ENCODE measurements at regions not wholly inside any gene's neighbourhood (a gene's known extent, or its start where the extent isn't known, plus 50 kb on each side); places are given as distances from the start of the nearest gene placed in this dataset.
"Not testable (repeated sequence)": the region's sequence is repeated elsewhere in the genome, so short reads cannot be mapped to it uniquely, and the experiment has no call there.

DNA sequence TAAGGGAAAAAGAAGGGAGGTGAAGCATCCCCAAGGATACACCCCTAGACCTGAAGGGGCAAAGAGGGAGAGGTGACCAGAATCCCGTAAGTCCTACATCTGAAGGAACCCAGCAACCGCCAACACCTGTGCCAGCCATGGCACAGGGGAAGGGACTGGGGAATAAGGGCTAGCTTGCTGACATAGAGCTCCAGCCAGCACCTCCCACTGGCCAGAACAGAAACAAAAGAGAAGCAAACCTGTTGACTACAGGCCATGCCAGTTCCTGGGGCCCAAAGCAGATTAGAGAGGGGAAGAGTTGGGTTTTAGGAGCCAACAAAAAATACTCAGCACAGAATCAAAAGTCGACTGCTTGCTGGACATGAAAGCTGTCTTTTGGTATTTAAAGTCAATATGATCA lies 244.6 kb downstream of the SUCLG1 start:
- DNase-seq (ENCODE audit: low read depth) = no peak

DNA sequence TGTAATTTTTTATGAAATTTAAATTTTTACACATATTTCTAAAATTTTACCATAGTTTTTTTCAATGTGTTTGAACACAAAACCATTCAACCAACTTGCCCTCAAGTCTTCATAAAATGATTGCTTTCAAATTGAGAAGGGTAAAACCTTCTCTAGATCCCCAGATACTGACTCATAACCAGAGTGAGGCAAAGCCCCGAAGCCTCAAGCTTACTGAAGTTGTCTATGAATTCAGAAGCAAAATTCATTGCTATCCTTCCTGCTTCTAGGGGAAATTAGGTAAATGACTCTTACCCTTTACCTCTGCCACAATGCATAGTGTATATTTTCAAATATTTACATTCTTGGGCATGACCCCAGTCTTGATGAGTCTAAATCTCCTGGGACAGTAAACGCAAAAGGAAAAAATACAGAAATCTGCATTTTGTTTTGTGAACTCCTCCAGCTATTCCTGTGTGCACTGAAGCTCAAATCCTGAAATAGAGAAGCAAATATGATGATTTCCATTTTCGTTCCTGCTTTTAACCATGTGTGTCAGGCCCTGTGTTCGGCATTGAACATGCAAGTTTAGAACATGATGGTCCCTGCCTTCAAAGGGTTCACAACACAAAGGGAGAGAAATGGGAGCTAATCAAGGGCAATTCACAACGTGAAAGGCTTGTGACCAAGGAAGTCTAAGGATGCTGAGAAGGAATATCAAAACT lies 246.3 kb downstream of the SUCLG1 start:
- DNase-seq (ENCODE audit: low read depth) = no peak

DNA sequence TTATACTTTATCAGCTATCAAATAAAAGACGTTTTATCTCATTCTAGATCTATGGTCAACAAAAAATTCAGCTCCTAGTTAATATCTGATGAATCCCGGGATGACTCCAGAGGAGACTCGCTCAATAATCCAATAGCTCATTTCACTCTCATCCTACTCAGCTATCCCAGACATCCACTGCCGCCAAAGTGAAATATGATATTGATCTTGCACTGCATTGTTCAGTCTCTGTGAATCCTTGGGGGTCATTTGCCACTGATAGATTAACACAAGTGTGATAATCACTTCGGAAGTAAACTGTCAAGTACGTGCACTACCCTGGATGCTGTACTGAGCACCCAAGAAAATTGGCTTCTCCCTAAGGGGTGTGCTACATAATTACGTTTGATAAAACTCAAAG lies 249.1 kb downstream of the SUCLG1 start:
- DNase-seq (ENCODE audit: low read depth) = no peak

DNA sequence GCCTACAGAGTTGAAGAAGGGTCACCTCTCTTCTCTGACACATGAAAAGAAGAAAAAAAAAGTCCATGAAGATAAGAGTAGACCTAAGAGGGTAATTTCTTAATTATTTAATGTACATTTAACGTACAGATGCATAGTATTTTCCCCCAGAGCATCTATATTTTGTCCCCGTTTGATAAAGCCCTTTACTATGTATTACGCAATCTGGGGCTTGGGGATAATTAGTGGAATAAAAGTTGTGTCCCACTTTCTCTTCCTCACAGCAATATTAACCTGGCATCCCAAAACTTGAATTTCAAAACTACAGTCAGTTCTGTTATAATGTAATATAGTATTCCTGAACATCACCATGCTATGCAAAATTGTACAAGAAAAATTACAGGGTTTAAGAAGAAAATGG lies 254.1 kb downstream of the SUCLG1 start:
- DNase-seq (ENCODE audit: low read depth) = no peak

DNA sequence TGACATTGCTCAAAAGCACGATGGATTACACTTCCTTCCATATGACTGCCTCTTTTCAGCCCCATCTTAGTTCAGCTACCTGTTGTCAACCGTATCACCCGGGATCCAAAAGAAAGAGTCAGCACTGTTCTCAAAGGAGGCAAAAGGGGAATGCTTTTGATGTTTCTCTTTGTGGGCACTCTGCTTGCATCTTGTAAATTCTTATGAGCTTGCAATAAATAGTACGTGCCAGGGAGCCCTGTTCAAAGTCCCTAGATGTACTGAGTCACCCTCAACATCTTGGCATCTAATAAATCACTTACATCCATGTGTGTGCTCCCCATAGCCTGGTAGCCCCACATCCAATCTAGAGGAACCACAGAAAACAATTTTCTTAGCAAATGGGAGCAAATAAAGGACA lies 256.9 kb downstream of the SUCLG1 start:
- DNase-seq (ENCODE audit: low read depth) = no peak

DNA sequence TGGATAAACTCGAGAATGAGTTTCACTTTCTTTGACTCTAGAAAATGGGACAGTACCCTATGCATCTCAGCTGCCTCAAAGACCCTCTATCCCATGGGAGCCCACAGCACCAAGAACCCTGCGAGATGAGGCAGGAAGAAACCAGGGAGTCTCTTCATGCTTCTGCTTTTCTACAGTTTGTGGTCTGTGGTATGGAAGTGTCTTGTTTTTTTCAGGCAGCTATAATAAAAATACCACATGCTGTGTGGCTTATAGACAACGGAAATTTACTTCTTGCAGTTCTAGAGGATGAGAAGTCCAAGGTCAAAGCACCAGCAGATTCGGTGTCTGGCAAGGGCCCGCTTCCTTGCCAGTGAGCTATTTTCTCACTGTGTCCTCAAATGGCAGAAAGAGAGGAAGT lies 257.9 kb downstream of the SUCLG1 start:
- no peak for DNase-seq (ENCODE audit: low read depth)

DNA sequence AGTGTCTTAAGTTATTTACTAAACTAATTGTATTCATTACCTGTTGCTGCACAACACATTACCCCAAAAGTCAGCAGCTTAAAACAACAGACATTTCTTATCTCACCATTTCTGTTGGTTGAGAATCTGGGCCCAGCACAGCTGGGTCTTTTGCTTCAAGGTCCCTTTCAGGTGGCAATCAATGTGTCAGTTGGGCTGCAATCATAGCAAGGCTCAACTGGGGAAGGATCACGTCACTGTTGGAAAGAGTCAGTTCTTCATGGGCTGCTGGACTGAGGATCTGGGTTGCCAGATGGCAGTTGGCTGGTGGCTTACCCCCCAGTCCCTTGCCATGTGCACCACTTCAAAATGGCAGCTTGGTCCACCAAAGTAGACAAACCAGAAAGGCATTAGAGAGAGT lies 261.2 kb downstream of the SUCLG1 start:
- no peak for DNase-seq (ENCODE audit: low read depth)

DNA sequence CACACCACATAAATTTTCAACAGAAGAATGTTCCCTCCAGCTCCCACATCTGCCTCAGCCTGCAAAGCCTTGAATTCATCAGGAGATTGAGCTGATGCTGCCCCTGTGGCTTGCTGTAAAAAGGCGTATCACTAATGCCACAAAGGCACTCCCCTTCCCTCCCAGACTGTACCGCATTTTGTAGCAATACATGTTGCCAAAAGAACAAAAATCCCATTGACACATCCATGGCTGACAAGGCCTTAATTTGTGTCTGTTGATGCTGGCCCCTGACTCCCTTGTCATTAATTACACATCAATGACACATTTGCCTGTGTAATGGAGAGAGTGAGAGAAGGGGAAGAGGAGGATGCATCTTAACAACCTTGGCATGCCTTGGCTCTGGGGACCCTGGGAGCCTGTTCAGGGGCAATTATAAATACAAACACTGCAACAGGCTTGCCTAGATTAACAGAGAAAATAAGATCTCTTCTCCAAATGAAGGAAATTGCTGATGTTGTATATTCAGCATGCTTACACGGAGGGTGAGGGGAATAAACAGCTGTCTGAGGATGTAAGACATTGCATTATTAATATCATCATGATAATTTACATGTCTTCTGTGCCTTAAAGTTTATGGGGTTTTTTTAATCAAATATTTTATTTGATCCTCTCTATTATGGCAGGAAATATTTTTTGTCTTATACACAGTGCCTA lies 264.0 kb downstream of the SUCLG1 start:
- no peak for DNase-seq (ENCODE audit: low read depth)

DNA sequence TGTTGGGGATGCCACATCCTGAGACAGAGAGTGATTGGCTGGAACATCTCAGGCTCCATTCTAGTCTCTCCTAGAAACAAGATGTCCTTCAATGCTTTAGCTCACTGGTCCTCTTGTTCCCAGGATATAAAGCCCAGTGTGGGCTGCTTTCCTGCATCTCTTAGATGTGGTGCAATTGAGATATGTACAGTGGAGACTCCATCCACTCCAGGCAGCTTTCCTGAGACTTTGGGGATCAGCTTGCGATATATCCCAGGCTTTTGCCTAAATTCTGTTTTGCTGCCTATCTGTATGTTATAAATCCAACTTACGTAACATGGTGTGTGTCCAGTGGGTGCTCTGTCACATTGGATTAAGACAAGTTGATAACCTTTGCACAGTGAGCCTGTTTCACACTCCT lies 264.9 kb downstream of the SUCLG1 start:
- DNase-seq (ENCODE audit: low read depth) = no peak

DNA sequence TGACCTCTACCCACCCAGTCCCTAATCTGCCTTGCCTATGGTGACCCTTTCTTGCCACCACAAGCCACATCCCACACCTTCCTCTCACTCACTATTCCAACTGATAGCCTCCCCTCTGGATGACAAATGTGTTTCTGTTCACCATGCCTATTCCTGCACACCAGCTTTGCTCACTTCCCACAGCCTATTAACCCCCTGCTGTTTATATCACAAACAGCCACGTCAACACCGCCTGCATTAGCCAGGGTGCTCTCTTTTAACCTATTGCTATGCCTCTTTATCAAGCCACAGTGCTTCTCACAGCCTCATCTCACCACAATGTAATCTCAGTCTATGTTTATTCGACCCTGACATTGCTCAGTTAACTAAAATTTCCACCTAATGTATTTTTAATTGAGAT lies 271.8 kb downstream of the SUCLG1 start:
- DNase-seq (ENCODE audit: low read depth) = no peak

DNA sequence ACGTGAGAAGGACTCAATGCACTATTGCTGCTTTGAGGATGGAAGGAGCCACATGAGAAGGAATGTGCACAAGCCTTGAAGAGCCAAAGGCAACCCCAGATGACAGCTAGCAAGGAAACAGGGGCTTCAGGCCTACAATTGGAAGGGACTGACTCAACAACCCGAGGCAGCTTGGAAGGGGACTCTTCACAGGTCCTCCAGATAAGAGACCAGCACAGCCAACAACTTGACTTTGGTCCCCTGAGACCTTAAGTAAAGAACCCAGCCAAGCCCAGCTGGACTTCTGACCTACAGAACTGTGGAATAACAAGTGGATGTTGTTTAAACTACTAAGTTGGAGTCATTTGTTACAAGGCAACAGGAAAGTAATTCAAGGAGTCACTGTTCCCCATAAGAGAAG lies 277.2 kb downstream of the SUCLG1 start:
- DNase-seq (ENCODE audit: low read depth) = no peak

DNA sequence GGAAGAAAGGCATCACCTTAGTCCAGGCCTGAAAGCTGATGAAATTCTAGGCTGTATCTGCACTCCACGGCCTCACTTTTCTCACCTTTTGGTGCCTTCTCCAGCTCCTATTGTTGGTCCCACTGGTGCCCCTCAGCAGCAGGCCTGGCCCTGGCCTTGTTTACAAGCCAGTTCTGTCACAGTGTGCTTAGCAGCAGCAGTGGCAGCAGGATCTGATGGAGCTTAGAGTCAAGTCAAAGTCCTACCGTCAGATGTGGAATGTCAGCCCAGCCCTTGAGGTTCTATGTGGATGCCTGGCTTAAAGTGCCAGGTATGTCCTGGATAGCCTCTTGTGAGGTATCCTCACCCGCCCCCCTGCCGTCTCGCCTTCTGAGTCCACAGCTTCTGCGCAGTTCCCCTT lies 281.3 kb downstream of the SUCLG1 start:
- DNase-seq (ENCODE audit: low read depth) = no peak

DNA sequence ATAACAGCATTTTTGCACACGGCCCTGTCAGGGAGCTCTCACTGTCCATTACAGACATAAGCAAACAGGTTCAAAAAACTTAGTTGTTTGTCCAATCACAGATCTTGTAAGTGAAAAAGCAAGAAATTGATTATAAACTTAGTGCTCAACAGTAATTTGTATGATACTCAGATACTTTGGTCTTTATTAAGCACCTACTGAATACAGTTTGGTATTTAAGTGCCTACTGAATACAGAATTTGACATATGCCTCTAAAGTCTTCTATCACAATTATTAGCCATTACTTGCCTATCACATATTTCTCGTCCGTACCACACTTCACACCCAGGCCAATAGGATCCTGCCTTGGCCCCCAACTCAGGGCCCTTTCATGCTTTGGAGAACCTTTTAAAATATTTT lies 283.1 kb downstream of the SUCLG1 start:
- DNase-seq (ENCODE audit: low read depth) = no peak

DNA sequence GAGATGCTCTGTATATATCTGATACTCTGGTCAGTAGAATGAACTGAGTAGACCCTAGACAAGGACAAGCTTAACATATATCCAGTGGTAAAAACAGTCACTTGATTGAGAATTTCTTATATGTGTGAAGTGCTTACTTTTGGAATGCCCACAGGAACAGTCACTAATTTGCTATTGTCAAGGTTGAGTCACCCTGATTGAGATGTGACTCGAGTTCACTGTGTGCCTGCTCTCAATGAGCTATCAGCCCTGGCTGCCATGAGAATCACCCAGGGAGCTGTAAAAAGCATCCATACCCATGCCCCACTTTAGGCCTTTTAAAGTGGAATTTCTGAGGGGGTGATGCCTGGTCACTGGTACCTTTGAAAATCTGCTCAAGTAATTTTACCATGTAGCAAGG lies 283.7 kb downstream of the SUCLG1 start:
- no peak for DNase-seq (ENCODE audit: low read depth)

DNA sequence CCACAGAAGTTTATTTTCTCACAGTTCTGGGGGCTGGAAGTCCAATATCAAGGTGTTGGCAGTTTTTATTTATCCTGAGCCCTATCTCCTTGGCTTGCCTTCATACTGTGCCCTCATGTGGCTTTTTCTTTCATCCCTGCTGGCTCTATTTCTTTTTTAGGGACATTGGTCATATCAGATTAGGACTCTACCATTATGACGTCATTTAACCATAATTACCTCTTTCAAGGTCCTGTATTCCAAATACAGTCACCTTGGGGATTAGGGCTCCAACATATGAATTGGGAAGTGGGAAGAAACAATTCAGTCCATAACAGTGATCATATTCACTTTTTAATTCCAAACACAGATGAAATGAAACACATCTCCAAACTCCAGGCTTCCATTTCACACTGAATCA lies 286.0 kb downstream of the SUCLG1 start:
- DNase-seq (ENCODE audit: low read depth) = no peak

DNA sequence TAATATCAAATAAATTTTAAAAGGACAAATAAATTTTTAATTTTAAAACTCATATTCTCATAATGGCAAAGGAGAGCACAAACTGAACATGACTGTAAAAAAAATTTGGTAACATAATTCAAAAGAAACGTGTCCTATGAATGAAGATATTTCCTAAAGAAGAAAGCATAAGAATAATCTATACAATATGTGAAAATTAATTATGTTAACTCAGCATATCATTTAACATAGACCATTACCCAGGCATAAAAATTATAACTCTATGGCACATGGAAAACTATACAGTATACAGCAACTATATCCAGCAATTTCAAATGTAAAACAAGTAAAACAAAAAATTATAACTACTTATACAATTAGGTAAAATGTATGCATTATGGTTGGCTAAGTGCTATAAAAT lies 288.1 kb downstream of the SUCLG1 start:
- DNase-seq (ENCODE audit: low read depth) = no peak

DNA sequence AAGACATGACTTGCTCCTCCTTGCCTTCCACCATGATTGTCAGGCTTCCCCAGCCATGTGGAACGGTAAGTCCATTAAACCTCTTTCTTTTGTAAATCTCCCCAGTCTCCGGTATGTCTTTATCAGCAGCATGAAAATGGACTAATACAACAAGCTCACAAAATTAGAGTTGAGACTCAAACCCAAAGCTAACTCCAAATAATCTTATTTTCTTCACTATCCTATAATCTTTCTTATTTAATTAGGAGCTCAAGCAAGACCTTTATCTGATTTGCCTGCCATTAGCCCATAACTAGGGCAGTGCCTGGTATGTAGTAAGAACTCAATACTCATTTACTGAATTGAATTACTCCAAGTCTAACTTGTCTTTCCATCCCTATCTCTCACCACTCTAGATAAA lies 289.2 kb downstream of the SUCLG1 start:
- no peak for DNase-seq (ENCODE audit: low read depth)

DNA sequence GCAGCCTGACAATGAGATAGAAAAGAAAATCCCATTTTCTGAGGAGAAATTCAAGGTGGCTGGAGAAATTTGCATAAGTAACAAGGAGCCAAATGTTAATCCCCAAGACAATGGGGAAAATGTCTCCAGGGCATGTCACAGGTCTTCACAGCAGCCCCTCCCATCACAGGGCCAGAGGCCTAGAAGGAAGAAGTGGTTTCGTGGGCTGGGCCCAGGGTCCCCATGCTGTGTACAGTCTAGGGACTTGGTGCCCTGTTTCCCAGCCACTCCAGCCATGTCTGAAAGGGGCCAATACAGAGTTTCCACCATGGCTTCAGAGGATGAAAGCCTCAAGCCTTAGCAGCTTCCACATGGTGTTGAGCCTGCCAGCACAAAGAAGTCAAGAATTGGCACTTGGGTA lies 290.5 kb downstream of the SUCLG1 start:
- not testable (repeated sequence) for DNase-seq (ENCODE audit: low read depth)

DNA sequence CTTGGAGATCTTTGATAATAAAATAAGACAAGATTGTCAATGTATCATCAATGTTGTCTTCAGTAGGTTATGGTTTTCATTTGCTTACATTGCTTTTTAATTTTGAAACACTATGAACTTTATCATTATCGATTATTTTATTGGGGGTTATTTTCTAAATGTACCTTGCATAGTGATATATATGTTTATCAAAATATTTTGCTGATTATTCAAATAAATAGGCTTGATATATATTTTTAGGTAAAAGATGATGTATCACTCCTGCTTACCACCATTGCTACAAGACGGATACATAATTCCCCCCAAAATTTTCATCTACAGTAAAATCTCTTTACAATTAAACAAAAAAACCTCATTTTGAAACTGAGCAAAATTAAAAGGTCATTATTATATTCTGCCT lies 293.8 kb downstream of the SUCLG1 start:
- no peak for DNase-seq (ENCODE audit: low read depth)

DNA sequence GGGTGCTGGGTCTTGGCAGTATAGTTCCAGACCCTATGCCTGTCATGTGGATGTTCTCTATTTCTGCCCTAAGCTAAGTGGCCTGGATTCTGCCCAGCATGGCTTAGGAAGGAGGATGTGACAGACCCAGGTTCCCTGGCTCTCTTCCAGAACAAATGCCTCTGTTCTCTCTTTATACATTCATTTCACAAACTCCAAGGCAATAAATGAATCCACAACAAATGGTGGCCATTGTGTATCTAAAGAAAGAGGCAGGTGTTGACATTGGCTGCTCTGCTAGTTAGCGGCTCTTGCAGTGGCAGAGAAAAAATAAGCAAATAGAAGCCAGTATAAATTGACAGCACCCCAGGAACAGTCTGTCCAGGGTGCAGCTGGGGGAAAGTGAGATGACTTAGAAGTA lies 298.6 kb downstream of the SUCLG1 start:
- DNase-seq (ENCODE audit: low read depth) = no peak

DNA sequence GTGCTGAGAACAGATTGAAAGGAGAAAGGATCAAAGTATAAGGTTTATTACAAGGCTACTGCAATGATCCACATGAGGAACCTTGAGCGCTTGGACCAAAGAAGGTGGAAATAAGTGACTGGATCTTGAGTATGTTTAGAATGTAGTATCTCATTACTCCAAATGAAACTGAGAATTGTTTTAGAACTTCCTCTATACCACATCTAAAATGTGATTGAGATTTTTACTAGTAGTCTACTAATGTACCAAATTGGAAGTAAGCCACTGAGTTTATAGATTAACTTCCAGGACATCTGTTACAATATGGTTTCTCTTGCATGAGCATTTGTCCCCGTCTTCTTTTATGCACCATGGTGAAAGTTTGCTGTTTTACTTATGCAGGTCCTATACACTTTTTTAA lies 300.5 kb downstream of the SUCLG1 start:
- no peak for DNase-seq (ENCODE audit: low read depth)

DNA sequence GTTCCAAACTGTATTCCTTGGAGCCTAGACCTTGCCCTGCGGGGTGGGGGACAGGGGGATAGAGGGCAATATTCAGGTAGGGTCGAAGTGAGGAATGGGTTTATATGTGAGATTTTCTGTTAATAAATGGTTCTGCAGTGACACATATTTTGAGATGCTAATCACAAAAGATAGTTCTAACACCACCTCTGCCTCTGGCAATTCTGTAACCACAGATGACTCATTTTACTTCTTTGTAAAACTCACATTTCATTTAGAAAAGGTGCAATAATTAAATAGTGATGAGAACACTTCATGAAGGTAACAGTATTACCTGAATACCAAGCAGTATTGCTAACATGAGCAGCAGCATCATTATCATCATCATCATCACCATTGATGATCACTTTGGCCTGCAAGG lies 306.6 kb downstream of the SUCLG1 start:
- no peak for DNase-seq (ENCODE audit: low read depth)

DNA sequence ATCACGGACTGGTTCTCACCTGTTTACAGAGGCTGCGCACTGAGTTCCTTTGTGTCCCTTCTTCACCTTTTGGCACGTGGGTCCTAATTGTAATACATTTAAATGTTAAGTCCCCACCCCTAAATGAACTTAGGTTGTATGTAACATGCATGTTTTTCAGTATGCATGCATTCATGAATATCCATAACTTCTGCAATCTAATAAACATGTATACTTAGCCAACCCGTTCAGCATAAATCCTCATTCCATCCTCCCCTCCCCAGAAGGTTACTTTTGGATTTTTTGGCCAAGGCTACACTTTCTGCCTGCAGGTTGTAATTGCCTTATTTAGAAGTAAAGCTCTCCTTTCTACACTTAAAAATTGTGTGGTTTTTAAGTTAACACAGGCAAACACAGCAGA lies 314.7 kb downstream of the SUCLG1 start:
- DNase-seq (ENCODE audit: low read depth) = no peak

DNA sequence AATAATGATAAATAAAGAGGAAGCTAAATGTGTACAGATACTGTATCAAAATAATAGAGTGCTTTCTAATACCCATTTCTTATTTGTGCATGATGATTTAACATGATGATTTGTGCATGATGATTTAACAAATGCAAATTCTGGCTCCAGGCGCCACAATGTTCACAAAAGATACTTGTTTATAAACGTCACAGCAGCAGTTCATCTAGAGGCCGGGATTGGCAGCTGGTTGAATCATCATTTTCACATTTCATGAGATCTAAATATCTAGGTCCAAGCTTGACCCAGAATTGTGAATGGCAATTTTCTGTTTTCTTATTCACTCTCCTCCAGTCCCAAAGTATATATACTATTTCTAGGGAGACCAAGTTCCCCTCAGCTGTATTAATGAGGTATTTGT lies 322.0 kb downstream of the SUCLG1 start:
- no peak for DNase-seq (ENCODE audit: low read depth)

Measured in stimulated activated CD8-positive, alpha-beta memory T cell treated with anti-CD3 and anti-CD28 coated beads, Interleukin-15, amount 100 ng/mL, for 1 hour (primary cell).